Esophagus muscularis mucosa (tissue), 4 donors: ENCODE measurements at regions not wholly inside any gene's neighbourhood (a gene's known extent, or its start where the extent isn't known, plus 50 kb on each side); places are given as distances from the start of the nearest gene placed in this dataset.

Source experiments
- DNase-seq: peaks from one replicate; pipeline ENCODE4 v3.0.0-alpha.2; 2017; ENCODE audit errors: extremely low spot score
- H3K27ac ChIP-seq, 4 donors: fragments of 200-600 bp; sonication (generic); replicated peaks in 1 of 4; 1 replicate in 3 of 4; 2 replicates in 1 of 4; pipeline ENCODE4 v1.5.1; 2016 to 2019; ENCODE audit warnings: mild to moderate bottlenecking in 1 of 4
- H3K27me3 ChIP-seq, 4 donors: fragments of 200-600 bp; sonication (generic); one replicate each; pipeline versions ENCODE4 v1.5.1 to v1.6.0; 2016 to 2019
- H3K36me3 ChIP-seq, 4 donors: fragments of 200-600 bp; sonication (generic); one replicate each; pipeline ENCODE4 v1.5.1; 2016 to 2019
- H3K4me1 ChIP-seq, 4 donors: fragments of 200-600 bp; sonication (generic); one replicate each; pipeline ENCODE4 v1.5.1; 2016 to 2019
- H3K4me3 ChIP-seq, 4 donors: fragments of 200-600 bp; sonication (generic); 1 replicate in 2 of 4; 2 replicates in 2 of 4; pipeline ENCODE4 v1.5.1; 2016 to 2019; ENCODE audit warnings: mild to moderate bottlenecking in 4 of 4, moderate library complexity in 1 of 4
- H3K9me3 ChIP-seq, 4 donors: fragments of 200-600 bp; sonication (generic); 1 replicate in 3 of 4; 2 replicates in 1 of 4; pipeline ENCODE4 v1.5.1; 2016 to 2019
- EP300 ChIP-seq: sonication (generic); formaldehyde crosslinking; IDR thresholded peaks from one replicate; pipeline ENCODE4 v1.6.1; 2017; ENCODE audit warnings: antibody characterized with exemption
- POLR2A ChIP-seq: fragments of 450-650 bp; IDR thresholded peaks from one replicate; pipeline ENCODE4 v1.6.1; 2017; ENCODE audit warnings: antibody characterized with exemption, moderate library complexity, mild to moderate bottlenecking, low read depth
- POLR2AphosphoS5 ChIP-seq, 2 donors: sonication (generic); formaldehyde crosslinking; IDR thresholded peaks; one replicate each; pipeline ENCODE4 v1.6.1; 2017; ENCODE audit warnings: antibody characterized with exemption in 2 of 2
- WGBS: methylation state at CpG from one replicate; pipeline ENCODE4 v1.1.5; 2018; 5-methylcytosine and 5-hydroxymethylcytosine counted together
- intact Hi-C: fragments of 100-400 bp; cut with DNase I; formaldehyde crosslinking; loops from one replicate; pipeline ENCODE4 v1.15.1; 2023
- TF ChIP-seq, protein P1 (sequence below), 3 experiments: fragments of 200-600 bp in 2 of 3; fragments of 450-650 bp in 1 of 3; sonication (generic) in 2 of 3; IDR thresholded peaks; one replicate each; pipeline ENCODE4 v1.5.1; 2017 to 2019; ENCODE audit warnings: antibody characterized with exemption in 3 of 3, mild to moderate bottlenecking in 2 of 3, moderate library complexity in 1 of 3

- TF ChIP-seq, protein P1, sequence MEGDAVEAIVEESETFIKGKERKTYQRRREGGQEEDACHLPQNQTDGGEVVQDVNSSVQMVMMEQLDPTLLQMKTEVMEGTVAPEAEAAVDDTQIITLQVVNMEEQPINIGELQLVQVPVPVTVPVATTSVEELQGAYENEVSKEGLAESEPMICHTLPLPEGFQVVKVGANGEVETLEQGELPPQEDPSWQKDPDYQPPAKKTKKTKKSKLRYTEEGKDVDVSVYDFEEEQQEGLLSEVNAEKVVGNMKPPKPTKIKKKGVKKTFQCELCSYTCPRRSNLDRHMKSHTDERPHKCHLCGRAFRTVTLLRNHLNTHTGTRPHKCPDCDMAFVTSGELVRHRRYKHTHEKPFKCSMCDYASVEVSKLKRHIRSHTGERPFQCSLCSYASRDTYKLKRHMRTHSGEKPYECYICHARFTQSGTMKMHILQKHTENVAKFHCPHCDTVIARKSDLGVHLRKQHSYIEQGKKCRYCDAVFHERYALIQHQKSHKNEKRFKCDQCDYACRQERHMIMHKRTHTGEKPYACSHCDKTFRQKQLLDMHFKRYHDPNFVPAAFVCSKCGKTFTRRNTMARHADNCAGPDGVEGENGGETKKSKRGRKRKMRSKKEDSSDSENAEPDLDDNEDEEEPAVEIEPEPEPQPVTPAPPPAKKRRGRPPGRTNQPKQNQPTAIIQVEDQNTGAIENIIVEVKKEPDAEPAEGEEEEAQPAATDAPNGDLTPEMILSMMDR (IDR thresholded peaks at IDR 0.05) = no peak
- TF ChIP-seq POLR2AphosphoS5 (IDR thresholded peaks at IDR 0.05) = no peak
- TF ChIP-seq POLR2A = no peak
- TF ChIP-seq EP300 = no peak
- H3K9me3 ChIP-seq = no peaks in the 10 kb centered on the region
- 91% methylated on average over 4 of the region's 4 CpGs for WGBS
- intact Hi-C loops = no loop called here
- H3K4me3 ChIP-seq = no peak overlapping the region
- H3K36me3 ChIP-seq = no peaks in the 10 kb centered on the region
- no peaks in the 10 kb centered on the region for H3K27me3 ChIP-seq
- no peak overlapping the region for H3K27ac ChIP-seq
- peaks cover 0 to 7% (median 6%) of the 10 kb centered on the region in 4 donors for H3K4me1 ChIP-seq
- DNase-seq = peak; percentile 78
These were observed 143.4 kb downstream of the MACROH2A1 start for GRCh38 chr5:135255461-135256178.

DNA sequence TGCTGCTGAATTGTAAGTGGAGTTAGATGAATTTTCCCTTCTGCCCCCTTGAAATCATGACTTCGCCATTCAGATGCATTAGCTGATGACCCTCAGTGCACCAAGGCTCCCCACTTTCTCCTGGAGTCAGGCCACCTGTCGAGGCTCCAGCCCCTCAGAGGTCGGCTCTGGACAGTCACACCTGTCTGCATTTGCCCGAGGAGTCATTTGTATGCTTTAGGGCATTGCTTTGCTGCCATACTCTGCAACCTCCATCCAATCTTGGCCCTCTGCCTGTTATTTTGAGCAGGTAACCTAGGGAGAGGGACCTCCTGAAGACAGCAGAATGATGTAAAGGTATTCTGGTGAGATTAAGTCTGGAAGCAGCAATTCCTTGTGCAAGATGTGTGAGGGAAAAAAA is 144.8 kb downstream of the MACROH2A1 start:
- intact Hi-C loops = no loop called here
- TF ChIP-seq POLR2A (no peak), POLR2AphosphoS5 (IDR thresholded peaks at IDR 0.05) (no peak), EP300 (no peak)
- TF ChIP-seq, protein P1 (IDR thresholded peaks at IDR 0.05) = no peak
- Histone ChIP-seq H3K27me3 (no peaks in the 10 kb centered on the region), H3K9me3 (no peaks in the 10 kb centered on the region), H3K4me3 (no peak overlapping the region), H3K27ac (no peak overlapping the region), H3K36me3 (no peaks in the 10 kb centered on the region), H3K4me1 (peaks cover 0 to 10% (median 10%) of the 10 kb centered on the region in 4 donors)
- no peak for DNase-seq
- WGBS = 68% methylated on average over 4 of the region's 4 CpGs

DNA sequence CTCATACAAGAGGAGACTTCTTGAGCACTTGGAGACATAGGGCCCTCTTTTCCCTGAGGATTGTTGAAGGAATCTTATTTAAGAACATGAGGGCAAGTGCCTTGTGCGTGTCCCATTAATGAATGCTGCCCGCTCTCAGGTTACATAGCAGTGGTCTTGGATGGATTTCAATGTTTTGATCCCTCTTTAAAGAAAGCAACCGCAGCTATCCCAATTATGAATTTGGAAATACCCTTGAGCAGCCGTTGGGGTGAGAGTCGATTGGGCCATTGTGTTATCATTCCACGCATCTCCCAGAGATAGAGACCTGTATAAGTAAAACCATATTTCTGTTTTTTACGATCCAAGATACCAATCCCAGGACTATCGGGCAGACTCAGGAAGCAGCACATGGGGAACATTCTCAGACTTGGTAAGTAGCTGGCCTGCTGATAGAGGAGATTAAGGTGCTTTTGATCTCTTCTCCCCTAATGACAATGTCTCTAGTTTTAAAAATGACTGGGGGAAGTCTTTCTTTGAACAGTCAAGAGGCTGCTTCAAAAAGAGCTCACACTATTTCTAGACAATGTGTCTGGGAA is 145.3 kb downstream of the MACROH2A1 start:
- Histone ChIP-seq H3K4me1 (peaks cover 0 to 10% (median 10%) of the 10 kb centered on the region in 4 donors), H3K4me3 (no peak overlapping the region), H3K9me3 (no peaks in the 10 kb centered on the region), H3K36me3 (no peaks in the 10 kb centered on the region), H3K27ac (no peak overlapping the region), H3K27me3 (no peaks in the 10 kb centered on the region)
- peak; percentile 24 for DNase-seq
- 91% methylated on average over 8 of the region's 8 CpGs for WGBS
- TF ChIP-seq EP300 (no peak), POLR2AphosphoS5 (IDR thresholded peaks at IDR 0.05) (no peak), POLR2A (no peak)
- TF ChIP-seq, protein P1 (IDR thresholded peaks at IDR 0.05) = no peak
- intact Hi-C loops = no loop called here

DNA sequence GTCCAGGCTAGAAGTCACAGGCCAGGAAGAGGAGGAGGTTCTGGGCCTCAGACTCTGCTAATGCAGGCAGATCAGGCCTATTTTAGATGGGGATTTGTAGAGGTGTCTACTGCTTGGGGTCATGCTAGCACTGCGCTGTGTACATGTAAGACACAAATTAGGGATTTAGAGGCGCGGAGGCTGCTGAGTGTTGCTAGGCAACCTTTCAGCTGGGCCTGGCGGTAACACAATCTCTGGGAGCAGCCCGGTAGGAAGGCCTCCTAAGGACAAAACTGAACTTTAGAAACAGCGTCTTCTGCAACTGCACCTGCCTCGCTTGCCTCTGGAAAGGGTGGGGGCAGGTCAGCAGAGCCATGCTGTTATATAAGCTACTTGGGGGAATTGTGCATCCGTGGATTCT is 147.9 kb downstream of the MACROH2A1 start:
- Histone ChIP-seq H3K4me1 (peaks cover 8 to 26% (median 22%) of the 10 kb centered on the region in 4 donors), H3K9me3 (no peaks in the 10 kb centered on the region), H3K27ac (no peak overlapping the region), H3K36me3 (no peaks in the 10 kb centered on the region), H3K4me3 (no peak overlapping the region), H3K27me3 (no peaks in the 10 kb centered on the region)
- 89% methylated on average over 8 of the region's 8 CpGs for WGBS
- TF ChIP-seq POLR2AphosphoS5 (IDR thresholded peaks at IDR 0.05) (no peak), EP300 (no peak), POLR2A (no peak)
- TF ChIP-seq, protein P1 (IDR thresholded peaks at IDR 0.05) = no peak
- peak; percentile 89 for DNase-seq
- intact Hi-C loops = no loop called here
